ENCODE measurements at regions not wholly inside any gene's neighbourhood (a gene's known extent, or its start where the extent isn't known, plus 50 kb on each side); places are given as distances from the start of the nearest gene placed in this dataset.

- H3K27ac ChIP-seq, result no peak overlapping the region
- in situ Hi-C loops (cut with MboI; ENCODE audit: low sequenced_read_pairs in 4 of 4), result loop anchor here (5.0 to 25.0 kb wide), 9 partner anchors 573 to 1253 kb away; no protein-coding TSS in a partner anchor
Observed at GRCh38 chr6:11659757-11660156, 118.8 kb downstream of the ADTRP start.

GRCh38 chr6:11662323-11662722 is 116.3 kb downstream of the ADTRP start:
- DNase-seq (no peak), ATAC-seq (no peak)
- H3K4me1 ChIP-seq, result no peaks in the 10 kb centered on the region
- in situ Hi-C loops (cut with MboI; ENCODE audit: low sequenced_read_pairs in 4 of 4), result loop anchor here (10.0 to 25.0 kb wide), 6 partner anchors 582 to 1250 kb away; no protein-coding TSS in a partner anchor
- H3K36me3 ChIP-seq, result no peaks in the 10 kb centered on the region
- no peaks in the 10 kb centered on the region for H3K27me3 ChIP-seq
- no peak overlapping the region for H3K27ac ChIP-seq
- intact Hi-C loops (cut with DNase I; ENCODE audit: low total_unique reads), result no loop called here
- TF ChIP-seq POLR2A (IDR thresholded peaks at IDR 0.05), result no peak
- TF ChIP-seq, protein P1, sequence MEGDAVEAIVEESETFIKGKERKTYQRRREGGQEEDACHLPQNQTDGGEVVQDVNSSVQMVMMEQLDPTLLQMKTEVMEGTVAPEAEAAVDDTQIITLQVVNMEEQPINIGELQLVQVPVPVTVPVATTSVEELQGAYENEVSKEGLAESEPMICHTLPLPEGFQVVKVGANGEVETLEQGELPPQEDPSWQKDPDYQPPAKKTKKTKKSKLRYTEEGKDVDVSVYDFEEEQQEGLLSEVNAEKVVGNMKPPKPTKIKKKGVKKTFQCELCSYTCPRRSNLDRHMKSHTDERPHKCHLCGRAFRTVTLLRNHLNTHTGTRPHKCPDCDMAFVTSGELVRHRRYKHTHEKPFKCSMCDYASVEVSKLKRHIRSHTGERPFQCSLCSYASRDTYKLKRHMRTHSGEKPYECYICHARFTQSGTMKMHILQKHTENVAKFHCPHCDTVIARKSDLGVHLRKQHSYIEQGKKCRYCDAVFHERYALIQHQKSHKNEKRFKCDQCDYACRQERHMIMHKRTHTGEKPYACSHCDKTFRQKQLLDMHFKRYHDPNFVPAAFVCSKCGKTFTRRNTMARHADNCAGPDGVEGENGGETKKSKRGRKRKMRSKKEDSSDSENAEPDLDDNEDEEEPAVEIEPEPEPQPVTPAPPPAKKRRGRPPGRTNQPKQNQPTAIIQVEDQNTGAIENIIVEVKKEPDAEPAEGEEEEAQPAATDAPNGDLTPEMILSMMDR (IDR thresholded peaks at IDR 0.05 in 4 of 5, conservative IDR thresholded peaks at IDR 0.05 in 1 of 5), result no peak
- H3K4me3 ChIP-seq, result no peak overlapping the region
- no peaks in the 10 kb centered on the region for H3K9me3 ChIP-seq

More at GRCh38 chr6:11659757-11660156, 118.8 kb downstream of the ADTRP start:
- no peak overlapping the region for H3K4me3 ChIP-seq
- ATAC-seq, result no peak
- no peak for DNase-seq
- H3K9me3 ChIP-seq, result no peaks in the 10 kb centered on the region
- TF ChIP-seq, protein P1 (IDR thresholded peaks at IDR 0.05 in 4 of 5, conservative IDR thresholded peaks at IDR 0.05 in 1 of 5), result no peak
- intact Hi-C loops (cut with DNase I; ENCODE audit: low total_unique reads), result loop anchor here (5.0 to 10.0 kb wide), 2 partner anchors 625 to 1233 kb away; no protein-coding TSS in a partner anchor
- no peaks in the 10 kb centered on the region for H3K27me3 ChIP-seq
- H3K4me1 ChIP-seq, result peaks cover 0 to 10% of the 10 kb centered on the region in 2 donors
- no peaks in the 10 kb centered on the region for H3K36me3 ChIP-seq

DNA sequence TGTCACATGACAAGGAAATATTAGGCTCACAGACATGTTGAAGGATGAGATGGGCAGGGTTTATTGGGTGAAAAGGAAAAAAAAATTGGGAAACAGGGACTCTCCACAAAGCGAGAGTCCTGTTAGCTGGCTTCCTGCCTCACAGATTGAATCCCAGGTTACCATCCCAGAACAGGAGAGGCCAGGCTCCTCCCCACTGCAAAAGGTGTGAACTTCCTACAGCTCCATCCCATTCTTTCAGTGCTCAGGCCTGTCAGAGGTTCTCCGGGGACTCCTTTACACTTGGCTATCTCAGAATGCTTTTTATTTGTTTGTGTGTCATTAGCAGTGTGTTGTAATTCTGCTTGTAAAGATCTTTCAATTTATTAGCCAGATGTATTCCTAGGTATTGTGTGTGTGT is 115.1 kb downstream of the ADTRP start:
- no peaks in the 10 kb centered on the region for H3K36me3 ChIP-seq
- no peaks in the 10 kb centered on the region for H3K4me1 ChIP-seq
- H3K4me3 ChIP-seq, result no peak overlapping the region
- no peak overlapping the region for H3K27ac ChIP-seq
- H3K9me3 ChIP-seq, result no peaks in the 10 kb centered on the region
- DNase-seq, result no peak
- in situ Hi-C loops (cut with MboI; ENCODE audit: low sequenced_read_pairs in 4 of 4) (loop anchor here (10.0 to 25.0 kb wide), 6 partner anchors 581 to 1249 kb away; no protein-coding TSS in a partner anchor), intact Hi-C loops (cut with DNase I; ENCODE audit: low total_unique reads) (no loop called here)
- ATAC-seq, result no peak
- TF ChIP-seq POLR2A (IDR thresholded peaks at IDR 0.05), result no peak
- TF ChIP-seq, protein P1 (IDR thresholded peaks at IDR 0.05 in 4 of 5, conservative IDR thresholded peaks at IDR 0.05 in 1 of 5), result no peak
- H3K27me3 ChIP-seq, result no peaks in the 10 kb centered on the region
